Liver (tissue), 8 donors: ENCODE measurements at regions not wholly inside any gene's neighbourhood (a gene's known extent, or its start where the extent isn't known, plus 50 kb on each side); places are given as distances from the start of the nearest gene placed in this dataset.

Source experiments
- DNase-seq: peaks from one replicate; pipeline ENCODE4 v3.0.0-alpha.2; 2017; ENCODE audit warnings: low spot score
- H3K27ac ChIP-seq, 2 donors: one replicate each; pipeline ENCODE4 v1.7.0; 2013; ENCODE audit warnings: inconsistent platforms in 2 of 2, low read length in 2 of 2, control low read depth in 1 of 2, low read depth in 1 of 2, mild to moderate bottlenecking in 1 of 2
- H3K27me3 ChIP-seq, 4 donors: one replicate each; pipeline versions ENCODE4 v1.6.1 to v1.7.0; 2013; ENCODE audit warnings: low read length in 3 of 4, inconsistent platforms in 1 of 4, mild to moderate bottlenecking in 1 of 4, moderate library complexity in 1 of 4; ENCODE audit not compliant: control insufficient read depth in 4 of 4, insufficient read depth in 4 of 4
- H3K36me3 ChIP-seq, 4 donors: one replicate each; pipeline versions ENCODE4 v1.6.1 to v1.7.0; 2013; ENCODE audit warnings: low read length in 3 of 4, mild to moderate bottlenecking in 3 of 4, low read depth in 1 of 4, moderate library complexity in 1 of 4; ENCODE audit not compliant: control insufficient read depth in 4 of 4, insufficient read depth in 3 of 4
- H3K4me1 ChIP-seq, 4 donors: one replicate each; pipeline versions ENCODE4 v1.6.1 to v1.7.0; 2013; ENCODE audit warnings: low read length in 3 of 4, mild to moderate bottlenecking in 3 of 4, moderate library complexity in 1 of 4; ENCODE audit not compliant: control insufficient read depth in 4 of 4, insufficient read depth in 4 of 4
- H3K4me3 ChIP-seq, 3 donors: one replicate each; pipeline versions ENCODE4 v1.6.1 to v1.7.0; 2013; ENCODE audit warnings: low read length in 3 of 3, control low read depth in 1 of 3, low read depth in 1 of 3, mild to moderate bottlenecking in 1 of 3
- H3K9ac ChIP-seq, 2 donors: one replicate each; pipeline ENCODE4 v1.7.0; 2013; ENCODE audit warnings: low read length in 2 of 2, mild to moderate bottlenecking in 2 of 2, moderate library complexity in 2 of 2, control low read depth in 1 of 2, low read depth in 1 of 2
- H3K9me3 ChIP-seq, 4 donors: one replicate each; pipeline versions ENCODE4 v1.6.1 to v1.7.0; 2013; ENCODE audit warnings: low read length in 3 of 4; ENCODE audit not compliant: control insufficient read depth in 4 of 4
- EGR1 ChIP-seq, 2 donors: IDR thresholded peaks; 2 replicates each; pipeline ENCODE4 v1.6.1; 2016 to 2018; ENCODE audit warnings: antibody characterized with exemption in 2 of 2, low read depth in 2 of 2
- FOXA1 ChIP-seq: IDR thresholded peaks from 2 replicates; pipeline ENCODE4 v1.6.1; 2016; ENCODE audit warnings: antibody characterized with exemption
- GABPA ChIP-seq, 2 donors: IDR thresholded peaks in 1 of 2; conservative IDR thresholded peaks in 1 of 2; 2 replicates each; pipeline ENCODE4 v1.6.1; 2016; ENCODE audit warnings: antibody characterized with exemption in 2 of 2, mild to moderate bottlenecking in 1 of 2, moderate library complexity in 1 of 2
- HNF4A ChIP-seq, 2 donors: conservative IDR thresholded peaks; 2 replicates each; pipeline ENCODE4 v1.6.1; 2016; ENCODE audit warnings: antibody characterized with exemption in 2 of 2, mild to moderate bottlenecking in 2 of 2
- HNF4G ChIP-seq: IDR thresholded peaks from 2 replicates; pipeline ENCODE4 v1.6.1; 2016; ENCODE audit warnings: antibody characterized with exemption
- JUND ChIP-seq, 2 donors: IDR thresholded peaks; 2 replicates each; pipeline ENCODE4 v1.6.1; 2016; ENCODE audit warnings: antibody characterized with exemption in 2 of 2
- NR2F2 ChIP-seq: IDR thresholded peaks from 2 replicates; pipeline ENCODE4 v1.6.1; 2016; ENCODE audit warnings: antibody characterized with exemption
- RAD21 ChIP-seq, 2 donors: IDR thresholded peaks; 2 replicates each; pipeline ENCODE4 v1.6.1; 2016; ENCODE audit warnings: antibody characterized with exemption in 2 of 2, mild to moderate bottlenecking in 2 of 2
- RXRA ChIP-seq, 2 donors: IDR thresholded peaks; 2 replicates each; pipeline ENCODE4 v1.6.1; 2017 to 2018; ENCODE audit warnings: antibody characterized with exemption in 2 of 2, mild to moderate bottlenecking in 1 of 2
- SP1 ChIP-seq: IDR thresholded peaks from 2 replicates; pipeline ENCODE4 v1.6.1; 2018; ENCODE audit warnings: antibody characterized with exemption, mild to moderate bottlenecking
- TAF1 ChIP-seq: conservative IDR thresholded peaks from 2 replicates; pipeline ENCODE4 v1.6.1; 2016; ENCODE audit warnings: antibody characterized with exemption, mild to moderate bottlenecking
- YY1 ChIP-seq: IDR thresholded peaks from 2 replicates; pipeline ENCODE4 v1.6.1; 2016; ENCODE audit warnings: antibody characterized with exemption, mild to moderate bottlenecking
- WGBS: extraction: QIAGEN DNeasy Blood & Tissue Kit; methylation state at CpG from one replicate; pipeline ENCODE4 v1.1.7; 2013; 5-methylcytosine and 5-hydroxymethylcytosine counted together
- TF ChIP-seq, protein P1 (sequence below): fragments of 150-350 bp; IDR thresholded peaks from 2 replicates; pipeline ENCODE4 v1.5.1; 2017; ENCODE audit warnings: improper control_type of control experiment, low read depth, low read length; ENCODE audit not compliant: missing input control
- TF ChIP-seq, protein P2 (sequence below): IDR thresholded peaks from 2 replicates; pipeline ENCODE4 v1.6.1; 2016; ENCODE audit warnings: antibody characterized with exemption
- TF ChIP-seq, protein P3 (sequence below): IDR thresholded peaks from 2 replicates; pipeline ENCODE4 v1.6.1; 2016; ENCODE audit warnings: antibody characterized with exemption
- TF ChIP-seq, protein P4 (sequence below): IDR thresholded peaks from 2 replicates; pipeline ENCODE4 v1.6.1; 2016; ENCODE audit warnings: antibody characterized with exemption, mild to moderate bottlenecking
- TF ChIP-seq, protein P5 (sequence below): IDR thresholded peaks from 2 replicates; pipeline ENCODE4 v1.6.1; 2016; ENCODE audit warnings: antibody characterized with exemption
- donor health status: healthy.
- donor health status: healthy.
- donor health status: healthy.
- donor health status: healthy.
- donor health status: healthy.

DNA sequence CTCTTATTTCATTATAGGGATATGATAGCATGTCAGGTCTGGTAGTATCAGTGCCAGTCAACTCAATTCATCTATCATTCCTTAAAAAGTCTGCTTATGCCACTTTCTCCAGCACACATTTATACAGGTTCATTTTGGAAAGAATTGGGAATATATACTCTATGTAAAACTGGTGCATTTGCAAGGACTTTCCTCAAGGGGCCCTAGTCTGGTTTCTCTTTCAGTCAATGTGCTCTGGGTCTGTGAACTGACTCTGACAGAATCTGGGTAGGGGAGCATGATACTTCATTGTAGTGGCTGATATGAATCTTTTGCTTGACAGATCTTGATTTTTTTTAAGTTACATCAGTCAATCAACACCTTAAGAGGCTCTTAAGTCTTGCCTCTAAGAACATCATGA is 313.9 kb downstream of the HTR1A start:
- Histone ChIP-seq H3K4me3 (no peak overlapping the region), H3K27me3 (no peaks in the 10 kb centered on the region), H3K9me3 (no peaks in the 10 kb centered on the region), H3K4me1 (no peaks in the 10 kb centered on the region), H3K27ac (no peak overlapping the region), H3K9ac (no peak overlapping the region), H3K36me3 (no peaks in the 10 kb centered on the region)
- DNase-seq, result no peak
- TF ChIP-seq TAF1 (no peak), RXRA (IDR thresholded peaks at IDR 0.05) (no peak), NR2F2 (no peak), RAD21 (IDR thresholded peaks at IDR 0.05) (no peak), HNF4A (conservative IDR thresholded peaks at IDR 0.05) (no peak), SP1 (no peak), YY1 (no peak), HNF4G (no peak), FOXA1 (no peak)
- TF ChIP-seq, protein P1, sequence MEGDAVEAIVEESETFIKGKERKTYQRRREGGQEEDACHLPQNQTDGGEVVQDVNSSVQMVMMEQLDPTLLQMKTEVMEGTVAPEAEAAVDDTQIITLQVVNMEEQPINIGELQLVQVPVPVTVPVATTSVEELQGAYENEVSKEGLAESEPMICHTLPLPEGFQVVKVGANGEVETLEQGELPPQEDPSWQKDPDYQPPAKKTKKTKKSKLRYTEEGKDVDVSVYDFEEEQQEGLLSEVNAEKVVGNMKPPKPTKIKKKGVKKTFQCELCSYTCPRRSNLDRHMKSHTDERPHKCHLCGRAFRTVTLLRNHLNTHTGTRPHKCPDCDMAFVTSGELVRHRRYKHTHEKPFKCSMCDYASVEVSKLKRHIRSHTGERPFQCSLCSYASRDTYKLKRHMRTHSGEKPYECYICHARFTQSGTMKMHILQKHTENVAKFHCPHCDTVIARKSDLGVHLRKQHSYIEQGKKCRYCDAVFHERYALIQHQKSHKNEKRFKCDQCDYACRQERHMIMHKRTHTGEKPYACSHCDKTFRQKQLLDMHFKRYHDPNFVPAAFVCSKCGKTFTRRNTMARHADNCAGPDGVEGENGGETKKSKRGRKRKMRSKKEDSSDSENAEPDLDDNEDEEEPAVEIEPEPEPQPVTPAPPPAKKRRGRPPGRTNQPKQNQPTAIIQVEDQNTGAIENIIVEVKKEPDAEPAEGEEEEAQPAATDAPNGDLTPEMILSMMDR, result no peak
- TF ChIP-seq, protein P2, sequence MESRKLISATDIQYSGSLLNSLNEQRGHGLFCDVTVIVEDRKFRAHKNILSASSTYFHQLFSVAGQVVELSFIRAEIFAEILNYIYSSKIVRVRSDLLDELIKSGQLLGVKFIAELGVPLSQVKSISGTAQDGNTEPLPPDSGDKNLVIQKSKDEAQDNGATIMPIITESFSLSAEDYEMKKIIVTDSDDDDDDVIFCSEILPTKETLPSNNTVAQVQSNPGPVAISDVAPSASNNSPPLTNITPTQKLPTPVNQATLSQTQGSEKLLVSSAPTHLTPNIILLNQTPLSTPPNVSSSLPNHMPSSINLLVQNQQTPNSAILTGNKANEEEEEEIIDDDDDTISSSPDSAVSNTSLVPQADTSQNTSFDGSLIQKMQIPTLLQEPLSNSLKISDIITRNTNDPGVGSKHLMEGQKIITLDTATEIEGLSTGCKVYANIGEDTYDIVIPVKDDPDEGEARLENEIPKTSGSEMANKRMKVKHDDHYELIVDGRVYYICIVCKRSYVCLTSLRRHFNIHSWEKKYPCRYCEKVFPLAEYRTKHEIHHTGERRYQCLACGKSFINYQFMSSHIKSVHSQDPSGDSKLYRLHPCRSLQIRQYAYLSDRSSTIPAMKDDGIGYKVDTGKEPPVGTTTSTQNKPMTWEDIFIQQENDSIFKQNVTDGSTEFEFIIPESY, result no peak
- TF ChIP-seq, protein P3, sequence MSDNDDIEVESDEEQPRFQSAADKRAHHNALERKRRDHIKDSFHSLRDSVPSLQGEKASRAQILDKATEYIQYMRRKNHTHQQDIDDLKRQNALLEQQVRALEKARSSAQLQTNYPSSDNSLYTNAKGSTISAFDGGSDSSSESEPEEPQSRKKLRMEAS, result no peak
- TF ChIP-seq, protein P4, sequence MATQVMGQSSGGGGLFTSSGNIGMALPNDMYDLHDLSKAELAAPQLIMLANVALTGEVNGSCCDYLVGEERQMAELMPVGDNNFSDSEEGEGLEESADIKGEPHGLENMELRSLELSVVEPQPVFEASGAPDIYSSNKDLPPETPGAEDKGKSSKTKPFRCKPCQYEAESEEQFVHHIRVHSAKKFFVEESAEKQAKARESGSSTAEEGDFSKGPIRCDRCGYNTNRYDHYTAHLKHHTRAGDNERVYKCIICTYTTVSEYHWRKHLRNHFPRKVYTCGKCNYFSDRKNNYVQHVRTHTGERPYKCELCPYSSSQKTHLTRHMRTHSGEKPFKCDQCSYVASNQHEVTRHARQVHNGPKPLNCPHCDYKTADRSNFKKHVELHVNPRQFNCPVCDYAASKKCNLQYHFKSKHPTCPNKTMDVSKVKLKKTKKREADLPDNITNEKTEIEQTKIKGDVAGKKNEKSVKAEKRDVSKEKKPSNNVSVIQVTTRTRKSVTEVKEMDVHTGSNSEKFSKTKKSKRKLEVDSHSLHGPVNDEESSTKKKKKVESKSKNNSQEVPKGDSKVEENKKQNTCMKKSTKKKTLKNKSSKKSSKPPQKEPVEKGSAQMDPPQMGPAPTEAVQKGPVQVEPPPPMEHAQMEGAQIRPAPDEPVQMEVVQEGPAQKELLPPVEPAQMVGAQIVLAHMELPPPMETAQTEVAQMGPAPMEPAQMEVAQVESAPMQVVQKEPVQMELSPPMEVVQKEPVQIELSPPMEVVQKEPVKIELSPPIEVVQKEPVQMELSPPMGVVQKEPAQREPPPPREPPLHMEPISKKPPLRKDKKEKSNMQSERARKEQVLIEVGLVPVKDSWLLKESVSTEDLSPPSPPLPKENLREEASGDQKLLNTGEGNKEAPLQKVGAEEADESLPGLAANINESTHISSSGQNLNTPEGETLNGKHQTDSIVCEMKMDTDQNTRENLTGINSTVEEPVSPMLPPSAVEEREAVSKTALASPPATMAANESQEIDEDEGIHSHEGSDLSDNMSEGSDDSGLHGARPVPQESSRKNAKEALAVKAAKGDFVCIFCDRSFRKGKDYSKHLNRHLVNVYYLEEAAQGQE, result no peak

DNA sequence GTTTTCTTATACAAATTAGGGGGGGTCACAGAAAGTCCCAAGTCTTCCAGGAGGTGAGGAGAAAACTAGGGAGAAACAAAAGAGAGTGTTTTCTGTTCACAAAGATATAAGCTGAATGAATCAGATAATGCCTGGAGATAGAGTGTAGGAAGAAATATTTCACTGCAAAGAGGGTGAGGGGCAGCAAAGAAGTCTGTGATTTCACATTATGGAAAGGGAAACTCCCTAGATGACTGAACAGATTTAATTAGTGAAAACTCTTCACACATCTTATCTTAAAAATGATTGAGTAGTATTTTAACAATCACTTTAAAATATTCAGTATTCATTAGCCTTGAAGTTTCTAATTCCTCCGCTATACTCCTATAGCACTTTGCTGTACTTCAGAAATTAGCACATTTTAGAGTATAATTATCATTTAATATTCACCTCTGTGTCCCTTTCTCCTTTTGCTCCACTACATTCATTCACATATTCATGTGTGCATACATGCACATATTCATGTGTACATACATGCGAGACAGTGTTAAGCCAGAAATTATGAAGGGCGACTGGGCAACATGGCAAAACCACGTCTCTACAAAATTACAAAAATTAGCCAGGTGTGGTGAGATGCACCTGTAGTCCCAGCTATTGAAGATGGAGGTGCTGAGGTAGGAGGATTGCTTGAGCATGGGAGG is 332.2 kb downstream of the HTR1A start:
- H3K4me1 ChIP-seq, result no peaks in the 10 kb centered on the region
- H3K36me3 ChIP-seq, result no peaks in the 10 kb centered on the region
- no peaks in the 10 kb centered on the region for H3K9me3 ChIP-seq
- H3K27me3 ChIP-seq, result no peaks in the 10 kb centered on the region
- H3K4me3 ChIP-seq, result no peak overlapping the region
- DNase-seq, result no peak
- WGBS, result 76% methylated on average over 4 of the region's 4 CpGs
- H3K27ac ChIP-seq, result no peak overlapping the region
- H3K9ac ChIP-seq, result no peak overlapping the region
- no peak for TF ChIP-seq HNF4A (conservative IDR thresholded peaks at IDR 0.05)
- no peak for TF ChIP-seq TAF1
- TF ChIP-seq GABPA (IDR thresholded peaks at IDR 0.05 in 1 of 2, conservative IDR thresholded peaks at IDR 0.05 in 1 of 2), result no peak
- TF ChIP-seq, protein P5, sequence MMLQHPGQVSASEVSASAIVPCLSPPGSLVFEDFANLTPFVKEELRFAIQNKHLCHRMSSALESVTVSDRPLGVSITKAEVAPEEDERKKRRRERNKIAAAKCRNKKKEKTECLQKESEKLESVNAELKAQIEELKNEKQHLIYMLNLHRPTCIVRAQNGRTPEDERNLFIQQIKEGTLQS, result no peak
- TF ChIP-seq, protein P2, result no peak
- TF ChIP-seq, protein P4, result no peak
- TF ChIP-seq RXRA (IDR thresholded peaks at IDR 0.05), result no peak
- TF ChIP-seq JUND (IDR thresholded peaks at IDR 0.05), result no peak
- no peak for TF ChIP-seq RAD21 (IDR thresholded peaks at IDR 0.05)
- TF ChIP-seq EGR1 (IDR thresholded peaks at IDR 0.05; ENCODE audit: low read depth in 2 of 2), result no peak
- no peak for TF ChIP-seq SP1
